Vagina (tissue), 2 donors: ENCODE measurements at regions not wholly inside any gene's neighbourhood (a gene's known extent, or its start where the extent isn't known, plus 50 kb on each side); places are given as distances from the start of the nearest gene placed in this dataset.

ENCODE experiments used
- DNase-seq, 2 donors: peaks; one replicate each; pipeline ENCODE4 v3.0.0-alpha.2; 2017; ENCODE audit errors: extremely low spot score in 2 of 2
- H3K27ac ChIP-seq: fragments of 200-600 bp; sonication (generic); one replicate; pipeline ENCODE4 v1.5.1; 2019
- H3K27me3 ChIP-seq: fragments of 200-600 bp; sonication (generic); one replicate; pipeline ENCODE4 v1.5.1; 2019
- H3K36me3 ChIP-seq, 2 donors: fragments of 200-600 bp; sonication (generic); one replicate each; pipeline ENCODE4 v1.5.1; 2017 to 2019
- H3K4me1 ChIP-seq: fragments of 200-600 bp; sonication (generic); one replicate; pipeline ENCODE4 v1.5.1; 2019
- H3K4me3 ChIP-seq, 2 donors: fragments of 200-600 bp; sonication (generic); 1 replicate in 1 of 2; 2 replicates in 1 of 2; pipeline ENCODE4 v1.5.1; 2016 to 2019
- H3K9me3 ChIP-seq: fragments of 200-600 bp; sonication (generic); one replicate; pipeline ENCODE4 v1.5.1; 2019
- POLR2A ChIP-seq, 2 donors: fragments of 450-650 bp; IDR thresholded peaks; one replicate each; pipeline ENCODE4 v1.6.1; 2017; ENCODE audit warnings: antibody characterized with exemption in 2 of 2, mild to moderate bottlenecking in 2 of 2, moderate library complexity in 2 of 2
- POLR2AphosphoS5 ChIP-seq, 2 donors: sonication (generic); formaldehyde crosslinking; IDR thresholded peaks; one replicate each; pipeline ENCODE4 v1.9.0; 2017; ENCODE audit warnings: antibody characterized with exemption in 2 of 2, mild to moderate bottlenecking in 2 of 2, low read depth in 1 of 2; ENCODE audit not compliant: insufficient read depth in 1 of 2
- intact Hi-C: fragments of 100-400 bp; cut with DNase I; formaldehyde crosslinking; loops from one replicate; pipeline ENCODE4 v1.15.1; 2023
- TF ChIP-seq, protein P1 (sequence below), 3 experiments: fragments of 450-650 bp in 2 of 3; fragments of 200-600 bp in 1 of 3; sonication (generic) in 1 of 3; IDR thresholded peaks; one replicate each; pipeline ENCODE4 v1.5.1; 2017 to 2019; ENCODE audit warnings: antibody characterized with exemption in 3 of 3, mild to moderate bottlenecking in 2 of 3, moderate library complexity in 2 of 3

DNA sequence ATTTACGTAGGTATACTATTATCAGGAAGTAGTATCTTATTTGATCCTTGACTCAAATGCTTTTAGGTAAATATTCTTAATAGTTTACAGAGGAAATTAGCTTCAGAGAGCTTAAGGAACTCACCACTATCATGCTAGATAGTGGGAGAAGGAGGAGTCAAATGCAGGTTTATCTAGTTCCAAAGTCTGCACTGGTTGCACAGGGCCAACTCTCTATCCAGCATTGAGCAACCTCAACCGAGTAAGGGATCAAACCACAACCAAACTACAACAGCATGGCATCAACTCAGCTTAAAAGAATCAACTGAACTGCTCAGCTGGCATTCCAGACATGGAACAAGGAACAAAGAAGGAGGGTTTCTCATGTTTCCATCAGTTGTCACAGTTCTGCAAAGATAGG, 306.0 kb downstream of the MAF start:
- Histone ChIP-seq H3K27me3 (no peaks in the 10 kb centered on the region), H3K36me3 (no peaks in the 10 kb centered on the region), H3K4me3 (no peak overlapping the region), H3K9me3 (no peaks in the 10 kb centered on the region), H3K27ac (no peak overlapping the region), H3K4me1 (no peaks in the 10 kb centered on the region)
- TF ChIP-seq POLR2AphosphoS5 (IDR thresholded peaks at IDR 0.05; ENCODE audit: insufficient read depth in 1 of 2, low read depth in 1 of 2): no peak
- TF ChIP-seq, protein P1, sequence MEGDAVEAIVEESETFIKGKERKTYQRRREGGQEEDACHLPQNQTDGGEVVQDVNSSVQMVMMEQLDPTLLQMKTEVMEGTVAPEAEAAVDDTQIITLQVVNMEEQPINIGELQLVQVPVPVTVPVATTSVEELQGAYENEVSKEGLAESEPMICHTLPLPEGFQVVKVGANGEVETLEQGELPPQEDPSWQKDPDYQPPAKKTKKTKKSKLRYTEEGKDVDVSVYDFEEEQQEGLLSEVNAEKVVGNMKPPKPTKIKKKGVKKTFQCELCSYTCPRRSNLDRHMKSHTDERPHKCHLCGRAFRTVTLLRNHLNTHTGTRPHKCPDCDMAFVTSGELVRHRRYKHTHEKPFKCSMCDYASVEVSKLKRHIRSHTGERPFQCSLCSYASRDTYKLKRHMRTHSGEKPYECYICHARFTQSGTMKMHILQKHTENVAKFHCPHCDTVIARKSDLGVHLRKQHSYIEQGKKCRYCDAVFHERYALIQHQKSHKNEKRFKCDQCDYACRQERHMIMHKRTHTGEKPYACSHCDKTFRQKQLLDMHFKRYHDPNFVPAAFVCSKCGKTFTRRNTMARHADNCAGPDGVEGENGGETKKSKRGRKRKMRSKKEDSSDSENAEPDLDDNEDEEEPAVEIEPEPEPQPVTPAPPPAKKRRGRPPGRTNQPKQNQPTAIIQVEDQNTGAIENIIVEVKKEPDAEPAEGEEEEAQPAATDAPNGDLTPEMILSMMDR (IDR thresholded peaks at IDR 0.05): no peak
- no peak for TF ChIP-seq POLR2A (IDR thresholded peaks at IDR 0.05)
- intact Hi-C loops: no loop called here
- DNase-seq: no peak

DNA sequence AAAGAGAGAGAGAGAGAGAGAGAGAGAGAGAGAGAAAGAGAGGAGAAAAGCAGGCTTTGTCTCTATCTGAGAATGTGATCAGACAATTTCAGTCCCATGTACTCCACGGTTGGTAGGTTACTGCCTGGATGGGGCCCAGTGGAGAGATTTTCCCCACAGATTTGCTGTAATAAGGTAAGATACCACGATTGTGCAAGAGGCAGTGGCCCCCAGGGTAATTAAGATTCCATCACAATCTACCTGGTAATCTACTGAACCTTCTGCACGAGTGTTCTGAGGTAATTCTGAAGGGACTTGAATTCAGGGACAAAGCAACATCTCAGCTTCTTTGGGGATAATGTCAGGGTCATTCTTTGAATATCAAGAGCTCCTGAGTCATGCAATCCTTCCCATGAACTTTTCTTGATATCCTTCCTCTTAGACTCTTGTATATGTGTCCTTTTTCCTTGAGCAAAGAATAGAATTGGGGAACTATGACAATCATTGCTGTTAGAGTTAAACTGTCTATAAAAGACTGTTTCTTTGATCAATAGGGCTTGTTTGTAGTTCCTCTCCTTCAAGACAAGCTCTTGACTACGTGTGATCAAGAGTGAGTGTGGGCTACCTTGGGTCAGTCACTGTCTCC, 306.6 kb downstream of the MAF start:
- Histone ChIP-seq H3K9me3 (no peaks in the 10 kb centered on the region), H3K27ac (no peak overlapping the region), H3K36me3 (no peaks in the 10 kb centered on the region), H3K4me3 (no peak overlapping the region), H3K4me1 (no peaks in the 10 kb centered on the region), H3K27me3 (no peaks in the 10 kb centered on the region)
- TF ChIP-seq POLR2A (IDR thresholded peaks at IDR 0.05) (no peak), POLR2AphosphoS5 (IDR thresholded peaks at IDR 0.05; ENCODE audit: insufficient read depth in 1 of 2, low read depth in 1 of 2) (no peak)
- intact Hi-C loops: no loop called here
- DNase-seq: no peak

DNA sequence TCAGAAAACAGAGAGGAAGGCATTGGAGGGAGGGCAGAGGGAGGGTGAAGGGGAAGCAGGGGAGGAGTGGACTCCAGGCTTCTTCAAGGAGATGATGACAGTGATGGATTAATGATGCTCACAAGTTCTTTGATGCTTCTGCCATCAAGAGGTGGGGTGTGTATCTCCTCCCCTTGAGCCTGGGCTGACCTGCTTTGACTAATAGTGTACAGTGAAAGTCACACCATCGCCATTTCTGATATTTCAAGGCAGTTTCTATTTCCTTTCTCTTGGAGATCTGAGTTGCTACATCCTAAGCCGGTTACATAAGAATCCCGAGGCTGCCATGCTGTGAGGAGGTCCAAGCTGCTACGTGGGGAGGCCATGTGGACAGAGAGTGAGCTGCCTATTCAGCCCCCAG, 312.5 kb downstream of the MAF start:
- Histone ChIP-seq H3K4me1 (peaks cover 11% of the 10 kb centered on the region), H3K9me3 (no peaks in the 10 kb centered on the region), H3K27me3 (no peaks in the 10 kb centered on the region), H3K36me3 (no peaks in the 10 kb centered on the region), H3K27ac (no peak overlapping the region), H3K4me3 (no peak overlapping the region)
- intact Hi-C loops: no loop called here
- TF ChIP-seq POLR2AphosphoS5 (IDR thresholded peaks at IDR 0.05; ENCODE audit: insufficient read depth in 1 of 2, low read depth in 1 of 2): no peak
- TF ChIP-seq, protein P1 (IDR thresholded peaks at IDR 0.05): no peak
- no peak for TF ChIP-seq POLR2A (IDR thresholded peaks at IDR 0.05)
- DNase-seq: no peak

DNA sequence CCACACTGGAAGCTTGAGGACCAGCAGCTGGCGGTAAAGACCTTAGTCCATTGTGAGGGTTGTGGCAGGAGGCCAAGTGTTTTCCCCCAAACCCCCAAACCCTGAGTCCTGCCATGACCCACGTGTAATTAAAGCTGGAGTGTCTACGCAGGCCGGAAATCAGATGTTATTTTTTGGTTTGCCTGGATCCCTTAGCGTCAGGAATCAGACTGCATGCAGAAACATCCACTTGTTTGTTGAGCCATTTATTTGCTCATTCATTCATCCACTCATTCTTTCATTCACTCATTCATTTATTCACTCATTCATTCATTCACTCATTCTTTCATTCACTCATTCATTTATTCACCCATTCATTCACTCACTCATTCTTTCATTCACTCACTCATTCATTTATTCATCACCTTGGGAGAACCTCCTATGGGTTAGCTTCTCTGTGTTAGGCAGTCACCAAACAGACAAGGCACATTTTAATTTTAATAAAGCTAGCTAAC, 313.1 kb downstream of the MAF start:
- intact Hi-C loops: no loop called here

DNA sequence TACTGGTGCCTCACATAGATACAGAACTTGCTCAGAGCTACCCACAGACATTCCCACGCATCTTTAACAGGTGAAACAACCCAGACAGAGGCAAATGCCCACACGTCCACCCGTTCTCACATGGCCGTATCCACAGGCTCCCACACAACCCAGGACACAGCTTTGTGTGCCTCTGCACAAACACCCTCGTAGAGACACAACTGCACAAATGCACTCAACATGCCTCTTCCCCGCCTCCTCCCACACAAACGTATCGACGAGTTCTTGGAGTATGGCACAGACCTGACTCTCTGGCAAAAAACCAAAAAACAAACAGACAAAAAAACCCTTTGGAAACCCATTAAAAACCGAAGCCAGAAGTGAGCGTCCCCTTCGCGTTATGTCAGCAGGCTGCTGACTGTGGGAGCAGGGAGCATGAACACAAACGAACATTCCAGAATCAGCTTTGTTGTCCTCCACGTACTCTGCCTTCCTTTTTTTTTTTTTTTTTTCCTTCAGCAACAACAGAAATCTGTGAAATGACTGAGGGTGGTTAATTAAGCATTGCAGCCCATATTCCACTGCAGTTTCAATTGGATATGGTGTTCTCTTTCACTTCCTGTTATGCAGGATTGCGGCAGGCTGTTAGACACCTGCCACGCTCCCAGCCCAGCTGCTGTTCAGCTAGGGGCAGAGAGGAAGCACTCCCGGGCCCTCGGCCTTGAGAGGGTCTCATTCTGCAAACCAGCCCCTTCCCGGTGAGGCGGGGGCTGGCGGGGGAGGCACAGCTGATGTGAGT, 313.7 kb downstream of the MAF start:
- peaks cover 11% of the 10 kb centered on the region for H3K4me1 ChIP-seq
- DNase-seq: no peak
- no peaks in the 10 kb centered on the region for H3K27me3 ChIP-seq
- no peaks in the 10 kb centered on the region for H3K9me3 ChIP-seq
- intact Hi-C loops: no loop called here
- TF ChIP-seq, protein P1 (IDR thresholded peaks at IDR 0.05): no peak
- TF ChIP-seq POLR2A (IDR thresholded peaks at IDR 0.05) (no peak), POLR2AphosphoS5 (IDR thresholded peaks at IDR 0.05; ENCODE audit: insufficient read depth in 1 of 2, low read depth in 1 of 2) (no peak)
- H3K36me3 ChIP-seq: no peaks in the 10 kb centered on the region
- H3K27ac ChIP-seq: no peak overlapping the region
- H3K4me3 ChIP-seq: peak overlapping the region; percentile 15 to 32

More for the DNA sequence above, 313.1 kb downstream of the MAF start:
- Histone ChIP-seq H3K27me3 (no peaks in the 10 kb centered on the region), H3K27ac (no peak overlapping the region), H3K36me3 (no peaks in the 10 kb centered on the region), H3K4me1 (peaks cover 11% of the 10 kb centered on the region), H3K4me3 (peak overlapping the region; percentile 15 to 32), H3K9me3 (no peaks in the 10 kb centered on the region)
- TF ChIP-seq POLR2AphosphoS5 (IDR thresholded peaks at IDR 0.05; ENCODE audit: insufficient read depth in 1 of 2, low read depth in 1 of 2) (no peak), POLR2A (IDR thresholded peaks at IDR 0.05) (no peak)
- TF ChIP-seq, protein P1 (IDR thresholded peaks at IDR 0.05): no peak
- DNase-seq: no peak
